ENCODE measurements at regions not wholly inside any gene's neighbourhood (a gene's known extent, or its start where the extent isn't known, plus 50 kb on each side); places are given as distances from the start of the nearest gene placed in this dataset.
A peak's percentile ranks its signal among the peaks of the same experiment; 100 is the strongest.
"Not testable (repeated sequence)": the region's sequence is repeated elsewhere in the genome, so short reads cannot be mapped to it uniquely, and the experiment has no call there.

DNA sequence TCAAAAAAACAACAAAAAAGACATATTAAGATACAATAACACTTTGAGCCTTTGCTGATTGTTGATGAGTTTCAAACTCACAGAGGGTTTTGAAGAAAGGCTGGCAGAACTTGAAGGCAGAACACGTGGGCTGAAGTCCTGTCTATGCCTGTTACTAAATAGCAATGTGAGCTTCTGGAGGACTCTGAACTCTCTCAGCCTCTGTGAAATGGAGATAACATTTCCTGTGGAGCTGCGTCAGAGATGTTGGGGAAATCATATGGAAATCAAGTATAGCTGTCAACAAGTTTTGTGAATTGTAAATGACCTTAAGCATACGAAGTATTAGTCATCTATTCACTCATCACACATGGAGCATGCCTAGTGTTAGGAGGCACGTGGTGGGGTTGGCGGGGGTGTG is 130.4 kb upstream of the ERV3-1 start:
- CTCF ChIA-PET; H3K36me3 Mint-ChIP-seq (ENCODE audit: insufficient read depth, unreplicated experiment); H3K4me3 Mint-ChIP-seq (ENCODE audit: low read depth, unreplicated experiment); BruUV-seq (replicated peaks); H3K27me3 Mint-ChIP-seq (ENCODE audit: unreplicated experiment); H3K27ac Mint-ChIP-seq (ENCODE audit: unreplicated experiment); intact Hi-C loops (cut with micrococcal nuclease; ENCODE audit: unreplicated experiment); H3K9me3 Mint-ChIP-seq (ENCODE audit: low read depth, unreplicated experiment); DNase-seq; H3K4me1 Mint-ChIP-seq (ENCODE audit: low read depth, unreplicated experiment): not testable (repeated sequence)

GRCh38 chr7:65133087-65133486 is 126.6 kb upstream of the ERV3-1 start:
- CTCF ChIA-PET; DNase-seq; intact Hi-C loops (cut with micrococcal nuclease; ENCODE audit: unreplicated experiment); H3K9me3 Mint-ChIP-seq (ENCODE audit: low read depth, unreplicated experiment); H3K4me1 Mint-ChIP-seq (ENCODE audit: low read depth, unreplicated experiment); H3K27ac Mint-ChIP-seq (ENCODE audit: unreplicated experiment); H3K27me3 Mint-ChIP-seq (ENCODE audit: unreplicated experiment); H3K4me3 Mint-ChIP-seq (ENCODE audit: low read depth, unreplicated experiment); BruUV-seq (replicated peaks); H3K36me3 Mint-ChIP-seq (ENCODE audit: insufficient read depth, unreplicated experiment): not testable (repeated sequence)

DNA sequence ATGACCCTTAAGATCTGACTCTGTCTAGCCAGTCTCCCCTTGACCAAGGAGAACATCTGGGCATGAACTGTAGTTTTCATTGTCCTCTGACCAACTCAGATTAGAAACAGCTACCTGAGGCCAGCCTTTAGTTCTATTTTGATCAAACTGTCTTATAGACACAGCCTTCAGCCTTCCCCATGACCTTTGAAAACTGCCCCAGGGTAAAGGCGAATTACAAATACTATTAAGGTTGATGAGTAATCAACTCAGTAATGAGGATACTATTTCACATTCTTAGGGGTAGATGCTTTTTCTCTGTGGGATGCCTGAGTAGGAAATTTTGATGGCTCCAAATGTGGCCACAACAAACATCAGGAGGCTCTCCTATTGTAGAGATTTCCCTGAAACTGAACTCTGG is 125.8 kb upstream of the ERV3-1 start:
- BruUV-seq (replicated peaks); CTCF ChIA-PET; DNase-seq; H3K9me3 Mint-ChIP-seq (ENCODE audit: low read depth, unreplicated experiment); intact Hi-C loops (cut with micrococcal nuclease; ENCODE audit: unreplicated experiment); H3K36me3 Mint-ChIP-seq (ENCODE audit: insufficient read depth, unreplicated experiment); H3K27me3 Mint-ChIP-seq (ENCODE audit: unreplicated experiment); H3K27ac Mint-ChIP-seq (ENCODE audit: unreplicated experiment); H3K4me1 Mint-ChIP-seq (ENCODE audit: low read depth, unreplicated experiment); H3K4me3 Mint-ChIP-seq (ENCODE audit: low read depth, unreplicated experiment): not testable (repeated sequence)

GRCh38 chr7:65127364-65127763 is 120.9 kb upstream of the ERV3-1 start:
- CTCF ChIA-PET; H3K9me3 Mint-ChIP-seq (ENCODE audit: low read depth, unreplicated experiment); BruUV-seq (replicated peaks); intact Hi-C loops (cut with micrococcal nuclease; ENCODE audit: unreplicated experiment); H3K4me1 Mint-ChIP-seq (ENCODE audit: low read depth, unreplicated experiment); H3K4me3 Mint-ChIP-seq (ENCODE audit: low read depth, unreplicated experiment); H3K36me3 Mint-ChIP-seq (ENCODE audit: insufficient read depth, unreplicated experiment); H3K27ac Mint-ChIP-seq (ENCODE audit: unreplicated experiment); DNase-seq: not testable (repeated sequence)
- H3K27me3 Mint-ChIP-seq (ENCODE audit: unreplicated experiment) = peaks cover 13% of the 10 kb centered on the region

DNA sequence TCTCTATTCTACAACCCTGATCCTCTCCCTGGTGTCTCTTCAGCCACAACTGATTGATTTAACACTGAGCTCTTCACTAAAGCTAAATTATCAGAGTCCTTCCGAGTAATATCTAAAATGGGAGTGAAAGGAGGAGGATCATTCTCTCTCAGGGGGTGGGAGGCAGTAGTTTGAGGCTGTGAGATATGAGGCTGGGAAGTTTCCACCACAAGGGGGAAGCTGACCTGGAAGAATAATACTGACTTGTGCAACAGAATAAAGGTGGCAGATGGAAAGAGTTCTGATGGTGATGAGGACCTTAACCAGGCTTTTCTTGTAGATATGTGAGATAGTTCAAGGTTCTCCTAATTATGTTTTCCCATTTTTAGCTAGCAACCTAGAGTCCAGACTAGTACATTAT is 118.1 kb upstream of the ERV3-1 start:
- H3K4me3 Mint-ChIP-seq (ENCODE audit: low read depth, unreplicated experiment); H3K27ac Mint-ChIP-seq (ENCODE audit: unreplicated experiment); H3K9me3 Mint-ChIP-seq (ENCODE audit: low read depth, unreplicated experiment); BruUV-seq (replicated peaks); intact Hi-C loops (cut with micrococcal nuclease; ENCODE audit: unreplicated experiment); H3K36me3 Mint-ChIP-seq (ENCODE audit: insufficient read depth, unreplicated experiment); CTCF ChIA-PET; DNase-seq; H3K4me1 Mint-ChIP-seq (ENCODE audit: low read depth, unreplicated experiment): not testable (repeated sequence)
- peaks cover 13% of the 10 kb centered on the region for H3K27me3 Mint-ChIP-seq (ENCODE audit: unreplicated experiment)

DNA sequence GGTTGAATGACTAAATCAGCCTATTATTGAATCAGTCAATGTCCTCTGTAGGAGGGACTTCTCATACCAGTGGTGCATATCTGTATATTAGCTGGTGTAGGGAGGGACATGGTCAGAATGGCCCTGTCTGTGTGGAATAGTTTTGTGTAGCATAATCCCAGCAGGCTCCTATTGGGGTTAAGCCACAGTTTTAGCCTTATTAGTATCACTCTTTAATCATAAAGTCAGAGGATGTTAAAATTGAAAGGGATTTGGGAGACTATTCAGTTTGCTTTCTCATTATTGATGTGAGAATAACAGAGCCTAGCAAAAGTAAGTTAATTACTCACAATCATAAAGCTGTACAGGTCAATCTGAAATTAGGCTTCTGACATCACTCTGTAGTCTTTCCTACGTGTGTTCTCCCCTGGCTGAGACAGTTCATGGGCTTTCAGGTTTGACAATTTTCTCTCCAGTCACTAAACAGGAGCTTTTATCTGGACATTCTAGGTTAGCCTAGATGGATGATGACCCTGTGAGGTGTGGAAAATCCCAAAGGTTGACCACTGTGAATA is 99.2 kb upstream of the ERV3-1 start:
- H3K27ac Mint-ChIP-seq (ENCODE audit: unreplicated experiment); BruUV-seq (replicated peaks); H3K27me3 Mint-ChIP-seq (ENCODE audit: unreplicated experiment); H3K9me3 Mint-ChIP-seq (ENCODE audit: low read depth, unreplicated experiment); intact Hi-C loops (cut with micrococcal nuclease; ENCODE audit: unreplicated experiment); H3K4me1 Mint-ChIP-seq (ENCODE audit: low read depth, unreplicated experiment); CTCF ChIA-PET; DNase-seq; H3K36me3 Mint-ChIP-seq (ENCODE audit: insufficient read depth, unreplicated experiment); H3K4me3 Mint-ChIP-seq (ENCODE audit: low read depth, unreplicated experiment): not testable (repeated sequence)

- H3K36me3 Mint-ChIP-seq (ENCODE audit: insufficient read depth, unreplicated experiment); DNase-seq; H3K27ac Mint-ChIP-seq (ENCODE audit: unreplicated experiment); H3K4me3 Mint-ChIP-seq (ENCODE audit: low read depth, unreplicated experiment); BruUV-seq (replicated peaks); H3K27me3 Mint-ChIP-seq (ENCODE audit: unreplicated experiment); H3K9me3 Mint-ChIP-seq (ENCODE audit: low read depth, unreplicated experiment); intact Hi-C loops (cut with micrococcal nuclease; ENCODE audit: unreplicated experiment); CTCF ChIA-PET; H3K4me1 Mint-ChIP-seq (ENCODE audit: low read depth, unreplicated experiment): not testable (repeated sequence)
Measured at GRCh38 chr7:65100499-65100898, 94.0 kb upstream of the ERV3-1 start.

DNA sequence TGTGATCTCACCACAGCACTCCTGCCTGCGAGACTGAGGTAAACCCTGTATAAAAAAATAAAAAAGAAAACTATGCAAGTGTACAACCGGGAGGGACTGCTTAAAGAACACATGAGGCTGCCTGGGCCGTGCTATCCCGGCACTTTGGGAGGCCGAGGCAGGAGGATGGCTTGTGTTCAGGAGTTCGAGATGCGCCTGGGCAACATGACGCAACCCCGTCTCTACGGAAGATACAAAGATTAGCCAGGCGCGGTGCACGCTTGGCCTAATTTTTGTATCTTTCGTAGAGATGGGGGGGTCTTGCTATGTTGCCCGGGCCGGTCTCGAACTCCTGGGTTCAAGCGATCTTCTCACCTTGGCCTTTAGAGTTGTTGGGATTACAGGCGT is 75.2 kb upstream of the ERV3-1 start:
- H3K4me3 Mint-ChIP-seq (ENCODE audit: low read depth, unreplicated experiment) = peak overlapping the region; percentile 80
- intact Hi-C loops (cut with micrococcal nuclease; ENCODE audit: unreplicated experiment); H3K4me1 Mint-ChIP-seq (ENCODE audit: low read depth, unreplicated experiment); CTCF ChIA-PET; H3K27ac Mint-ChIP-seq (ENCODE audit: unreplicated experiment); H3K9me3 Mint-ChIP-seq (ENCODE audit: low read depth, unreplicated experiment); H3K27me3 Mint-ChIP-seq (ENCODE audit: unreplicated experiment); DNase-seq: not testable (repeated sequence)
- TSS peak; percentile 69 for BruUV-seq (replicated peaks)
- peaks cover 11% of the 10 kb centered on the region for H3K36me3 Mint-ChIP-seq (ENCODE audit: insufficient read depth, unreplicated experiment)

DNA sequence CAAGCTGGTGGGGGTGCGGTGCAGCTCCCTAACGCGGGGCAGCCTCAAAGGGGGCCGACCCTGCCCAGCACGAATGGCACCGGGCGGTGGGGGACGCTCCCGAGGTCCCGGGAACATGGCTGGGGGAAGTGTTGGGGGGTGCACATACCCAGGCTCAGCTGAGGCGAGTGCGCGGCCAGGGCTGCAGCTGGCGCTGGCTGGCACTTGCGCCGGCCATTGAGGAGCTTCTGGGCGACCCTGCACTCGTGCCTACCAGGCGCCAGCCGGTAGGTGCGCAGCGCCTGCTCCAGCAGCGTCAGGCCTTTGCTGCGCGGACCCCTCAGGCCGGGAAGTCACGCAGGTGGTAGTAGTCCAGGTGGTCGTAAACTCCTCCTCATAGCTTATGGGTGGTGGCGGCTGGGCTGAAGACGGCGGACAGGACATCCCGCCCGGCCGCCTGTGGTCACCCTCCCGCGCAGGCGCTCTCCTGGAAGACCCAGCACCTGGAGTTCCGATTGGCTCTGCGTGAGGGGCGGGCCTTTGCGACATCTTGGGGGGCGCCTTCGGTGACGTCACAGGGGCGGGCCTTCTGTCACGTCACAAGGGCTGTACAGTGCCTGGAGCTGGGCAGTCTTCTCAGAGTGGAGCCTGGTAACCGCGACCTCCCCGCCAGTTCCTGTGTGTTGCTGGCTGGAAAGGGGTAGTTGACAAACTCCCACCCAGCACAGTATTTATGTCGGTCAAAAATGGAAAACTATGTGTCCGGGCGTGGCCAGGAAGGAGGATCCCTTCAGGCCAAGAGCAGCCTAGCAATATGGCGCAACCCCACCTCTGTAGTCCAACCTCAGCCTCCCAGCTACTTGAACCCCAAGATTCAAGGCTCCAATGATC is 74.5 kb upstream of the ERV3-1 start:
- intact Hi-C loops (cut with micrococcal nuclease; ENCODE audit: unreplicated experiment); H3K9me3 Mint-ChIP-seq (ENCODE audit: low read depth, unreplicated experiment); H3K27me3 Mint-ChIP-seq (ENCODE audit: unreplicated experiment); H3K4me1 Mint-ChIP-seq (ENCODE audit: low read depth, unreplicated experiment); CTCF ChIA-PET: not testable (repeated sequence)
- Mint-ChIP-seq H3K27ac (ENCODE audit: unreplicated experiment) (peak overlapping the region; percentile 69), H3K4me3 (ENCODE audit: low read depth, unreplicated experiment) (peak overlapping the region; percentile 80), H3K36me3 (ENCODE audit: insufficient read depth, unreplicated experiment) (peaks cover 11% of the 10 kb centered on the region)
- TSS peak; percentile 70 for BruUV-seq (replicated peaks)
- DNase-seq = peak; percentile 90

GRCh38 chr7:65074959-65075358 is 68.5 kb upstream of the ERV3-1 start:
- H3K4me3 Mint-ChIP-seq (ENCODE audit: low read depth, unreplicated experiment); intact Hi-C loops (cut with micrococcal nuclease; ENCODE audit: unreplicated experiment); H3K36me3 Mint-ChIP-seq (ENCODE audit: insufficient read depth, unreplicated experiment); CTCF ChIA-PET; H3K27ac Mint-ChIP-seq (ENCODE audit: unreplicated experiment); H3K27me3 Mint-ChIP-seq (ENCODE audit: unreplicated experiment); H3K9me3 Mint-ChIP-seq (ENCODE audit: low read depth, unreplicated experiment); DNase-seq; H3K4me1 Mint-ChIP-seq (ENCODE audit: low read depth, unreplicated experiment); BruUV-seq (replicated peaks): not testable (repeated sequence)

Measured in Calu3 (cell line).